ENCODE measurements at regions not wholly inside any gene's neighbourhood (a gene's known extent, or its start where the extent isn't known, plus 50 kb on each side); places are given as distances from the start of the nearest gene placed in this dataset.

- Histone ChIP-seq H3K27ac (no peak overlapping the region), H3K9me3 (no peaks in the 10 kb centered on the region), H3K4me3 (no peak overlapping the region), H3K27me3 (no peaks in the 10 kb centered on the region), H3K36me3 (no peaks in the 10 kb centered on the region), H3K4me1 (no peaks in the 10 kb centered on the region)
- no peak for DNase-seq
- WGBS, 2 donors (ENCODE audit: low coverage in 1 of 2), result 85 to 86% methylated on average over 1 of the region's 1 CpG
- in situ Hi-C loops (cut with MboI; ENCODE audit: low pct_ligation_motif_present in 1 of 4, low pct_unique_long_range_greater_than_20kb in 1 of 4, low sequenced_read_pairs in 3 of 4), result no loop called here
- intact Hi-C loops (cut with DNase I; ENCODE audit: low total_unique reads), result no loop called here
- TF ChIP-seq POLR2AphosphoS5 (IDR thresholded peaks at IDR 0.05), result no peak
- TF ChIP-seq CTCF (IDR thresholded peaks at IDR 0.05), result no peak
- no peak for TF ChIP-seq POLR2A (IDR thresholded peaks at IDR 0.05)
- TF ChIP-seq EP300 (IDR thresholded peaks at IDR 0.05; ENCODE audit: low read depth), result no peak
Measured at GRCh38 chr7:42506097-42506496, 269.1 kb upstream of the GLI3 start.

DNA sequence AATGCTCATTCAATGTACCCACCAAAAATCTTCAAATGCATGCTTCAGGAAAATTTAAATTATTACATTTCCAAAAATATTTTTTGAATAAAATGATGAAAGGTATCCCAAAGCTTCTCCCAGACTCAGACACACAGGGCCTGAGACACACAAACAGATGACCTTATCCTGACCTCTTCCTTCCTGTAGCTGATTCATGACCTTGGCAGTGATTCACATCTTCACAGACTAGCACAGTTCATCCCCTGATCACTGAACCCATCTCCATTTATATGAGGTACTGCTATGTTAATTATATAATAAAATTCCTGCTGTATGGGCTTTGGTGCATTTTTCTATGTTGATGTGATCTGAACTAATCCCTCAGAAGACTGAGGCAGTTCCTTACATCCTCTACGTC, 265.0 kb upstream of the GLI3 start:
- WGBS, 2 donors (ENCODE audit: low coverage in 1 of 2), result 83 to 90% methylated on average over 1 of the region's 1 CpG
- H3K4me3 ChIP-seq, result no peak overlapping the region
- no peaks in the 10 kb centered on the region for H3K4me1 ChIP-seq
- TF ChIP-seq POLR2A (IDR thresholded peaks at IDR 0.05), result no peak
- no peak for TF ChIP-seq POLR2AphosphoS5 (IDR thresholded peaks at IDR 0.05)
- no peak for TF ChIP-seq CTCF (IDR thresholded peaks at IDR 0.05)
- TF ChIP-seq EP300 (IDR thresholded peaks at IDR 0.05; ENCODE audit: low read depth), result no peak
- H3K9me3 ChIP-seq, result no peaks in the 10 kb centered on the region
- no peak for DNase-seq
- no peak overlapping the region for H3K27ac ChIP-seq
- intact Hi-C loops (cut with DNase I; ENCODE audit: low total_unique reads) (no loop called here), in situ Hi-C loops (cut with MboI; ENCODE audit: low pct_ligation_motif_present in 1 of 4, low pct_unique_long_range_greater_than_20kb in 1 of 4, low sequenced_read_pairs in 3 of 4) (no loop called here)
- H3K27me3 ChIP-seq, result no peaks in the 10 kb centered on the region
- H3K36me3 ChIP-seq, result no peaks in the 10 kb centered on the region

GRCh38 chr7:42495256-42495655, 258.2 kb upstream of the GLI3 start:
- Histone ChIP-seq H3K4me3 (no peak overlapping the region), H3K9me3 (no peaks in the 10 kb centered on the region), H3K27ac (peak overlapping the region in 3 of 4 donors; percentile 76 to 84 (median 76)), H3K4me1 (peaks cover 0 to 14% (median 0%) of the 10 kb centered on the region in 4 donors), H3K27me3 (no peaks in the 10 kb centered on the region), H3K36me3 (no peaks in the 10 kb centered on the region)
- 83 to 84% methylated on average over 3 of the region's 3 CpGs for WGBS, 2 donors (ENCODE audit: low coverage in 1 of 2)
- in situ Hi-C loops (cut with MboI; ENCODE audit: low pct_ligation_motif_present in 1 of 4, low pct_unique_long_range_greater_than_20kb in 1 of 4, low sequenced_read_pairs in 3 of 4) (no loop called here), intact Hi-C loops (cut with DNase I; ENCODE audit: low total_unique reads) (no loop called here)
- no peak for TF ChIP-seq POLR2AphosphoS5 (IDR thresholded peaks at IDR 0.05)
- no peak for TF ChIP-seq EP300 (IDR thresholded peaks at IDR 0.05; ENCODE audit: low read depth)
- TF ChIP-seq CTCF (IDR thresholded peaks at IDR 0.05), result no peak
- TF ChIP-seq POLR2A (IDR thresholded peaks at IDR 0.05), result no peak
- no peak for DNase-seq

GRCh38 chr7:42494736-42495135, 257.7 kb upstream of the GLI3 start:
- Histone ChIP-seq H3K36me3 (no peaks in the 10 kb centered on the region), H3K4me3 (no peak overlapping the region), H3K27me3 (no peaks in the 10 kb centered on the region), H3K9me3 (no peaks in the 10 kb centered on the region), H3K27ac (peak overlapping the region; percentile 76 to 85 (median 80)), H3K4me1 (peaks cover 0 to 14% (median 0%) of the 10 kb centered on the region in 4 donors)
- intact Hi-C loops (cut with DNase I; ENCODE audit: low total_unique reads) (no loop called here), in situ Hi-C loops (cut with MboI; ENCODE audit: low pct_ligation_motif_present in 1 of 4, low pct_unique_long_range_greater_than_20kb in 1 of 4, low sequenced_read_pairs in 3 of 4) (no loop called here)
- DNase-seq, result no peak
- TF ChIP-seq EP300 (IDR thresholded peaks at IDR 0.05; ENCODE audit: low read depth), result no peak
- TF ChIP-seq CTCF (IDR thresholded peaks at IDR 0.05), result no peak
- no peak for TF ChIP-seq POLR2A (IDR thresholded peaks at IDR 0.05)
- TF ChIP-seq POLR2AphosphoS5 (IDR thresholded peaks at IDR 0.05), result no peak
- 76 to 80% methylated on average over 6 of the region's 6 CpGs for WGBS, 2 donors (ENCODE audit: low coverage in 1 of 2)

Measured in transverse colon (tissue), 4 donors.